ENCODE measurements at regions not wholly inside any gene's neighbourhood (a gene's known extent, or its start where the extent isn't known, plus 50 kb on each side); places are given as distances from the start of the nearest gene placed in this dataset.

DNA sequence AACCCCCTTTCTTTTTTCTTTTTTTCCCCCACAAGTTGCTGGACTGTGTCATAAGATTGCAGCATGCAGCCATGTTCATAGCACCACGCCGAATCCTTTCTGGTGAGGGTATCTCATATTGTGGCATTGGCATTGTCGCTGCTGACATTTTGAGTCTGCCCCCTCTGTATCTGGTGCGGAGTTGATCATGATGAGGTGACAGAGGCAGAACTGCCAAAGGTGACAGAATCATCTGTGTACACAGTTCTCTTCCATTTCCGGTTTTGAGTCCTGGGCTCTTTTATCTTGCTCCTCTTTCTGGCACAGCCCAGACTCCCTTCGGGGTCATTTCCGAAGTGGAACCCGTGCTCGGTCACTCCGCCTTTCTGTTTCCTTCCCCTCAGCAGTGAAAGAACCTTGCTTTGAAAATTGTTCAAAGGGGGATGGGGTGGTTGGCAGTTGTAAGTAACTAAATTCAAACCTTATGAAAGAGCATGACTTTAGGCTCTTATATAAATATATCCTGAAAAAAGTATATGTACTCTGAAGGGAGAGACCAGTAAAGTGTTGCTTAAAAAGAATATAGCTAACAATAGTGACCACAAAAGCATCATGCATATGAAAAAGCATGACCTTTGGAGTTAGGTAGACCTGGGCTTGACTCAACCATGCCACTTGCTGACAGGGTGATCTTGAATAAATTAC, 55.0 kb upstream of the BMP2K start:
- TF ChIP-seq, protein P1, sequence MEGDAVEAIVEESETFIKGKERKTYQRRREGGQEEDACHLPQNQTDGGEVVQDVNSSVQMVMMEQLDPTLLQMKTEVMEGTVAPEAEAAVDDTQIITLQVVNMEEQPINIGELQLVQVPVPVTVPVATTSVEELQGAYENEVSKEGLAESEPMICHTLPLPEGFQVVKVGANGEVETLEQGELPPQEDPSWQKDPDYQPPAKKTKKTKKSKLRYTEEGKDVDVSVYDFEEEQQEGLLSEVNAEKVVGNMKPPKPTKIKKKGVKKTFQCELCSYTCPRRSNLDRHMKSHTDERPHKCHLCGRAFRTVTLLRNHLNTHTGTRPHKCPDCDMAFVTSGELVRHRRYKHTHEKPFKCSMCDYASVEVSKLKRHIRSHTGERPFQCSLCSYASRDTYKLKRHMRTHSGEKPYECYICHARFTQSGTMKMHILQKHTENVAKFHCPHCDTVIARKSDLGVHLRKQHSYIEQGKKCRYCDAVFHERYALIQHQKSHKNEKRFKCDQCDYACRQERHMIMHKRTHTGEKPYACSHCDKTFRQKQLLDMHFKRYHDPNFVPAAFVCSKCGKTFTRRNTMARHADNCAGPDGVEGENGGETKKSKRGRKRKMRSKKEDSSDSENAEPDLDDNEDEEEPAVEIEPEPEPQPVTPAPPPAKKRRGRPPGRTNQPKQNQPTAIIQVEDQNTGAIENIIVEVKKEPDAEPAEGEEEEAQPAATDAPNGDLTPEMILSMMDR (IDR thresholded peaks at IDR 0.05) = no peak
- TF ChIP-seq EZH2 (IDR thresholded peaks at IDR 0.05) = no peak

Data from neural progenitor cell (in vitro differentiated cells).